ENCODE measurements at regions not wholly inside any gene's neighbourhood (a gene's known extent, or its start where the extent isn't known, plus 50 kb on each side); places are given as distances from the start of the nearest gene placed in this dataset.
"Not testable (repeated sequence)": the region's sequence is repeated elsewhere in the genome, so short reads cannot be mapped to it uniquely, and the experiment has no call there.

- WGBS (ENCODE audit: insufficient coverage) = no CpG with 5 or more reads among the region's 3 CpGs
These were observed 162.6 kb upstream of the PLGLB1 start for GRCh38 chr2:87184260-87184659.

GRCh38 chr2:87189214-87189613, 167.6 kb upstream of the PLGLB1 start:
- POLR2A ChIA-PET; H3K27me3 ChIP-seq (replicated peaks in 1 of 4; ENCODE audit: control extremely low read depth in 1 of 4, control insufficient read depth in 3 of 4, insufficient read depth in 4 of 4, low read length in 3 of 4): not testable (repeated sequence)

More at GRCh38 chr2:87184260-87184659, 162.6 kb upstream of the PLGLB1 start:
- H3K9ac ChIP-seq (ENCODE audit: low read length); H3K27ac Mint-ChIP-seq; H3K9me3 Mint-ChIP-seq (ENCODE audit: insufficient read depth); H3K4me1 ChIP-seq (ENCODE audit: control insufficient read depth in 2 of 2, insufficient read depth in 2 of 2, low read length in 2 of 2); H3K4me2 ChIP-seq (replicated peaks; ENCODE audit: low read depth, low read length, poor library complexity, severe bottlenecking); intact Hi-C loops (cut with micrococcal nuclease); H3K79me2 ChIP-seq (ENCODE audit: control insufficient read depth, insufficient read depth, low read length); POLR2A ChIA-PET; H3K4me3 ChIP-seq (ENCODE audit: control extremely low read depth in 1 of 5, extremely low read depth in 1 of 5, insufficient read depth in 1 of 5, low read depth in 2 of 5, low read length in 4 of 5); H3K27me3 Mint-ChIP-seq; H3K36me3 ChIP-seq (replicated peaks in 1 of 2; ENCODE audit: control extremely low read depth in 1 of 2, control insufficient read depth in 1 of 2, extremely low read depth in 1 of 2, insufficient read depth in 2 of 2, low read length in 1 of 2); H2AFZ ChIP-seq (ENCODE audit: insufficient read depth, low read depth, low read length, poor library complexity, severe bottlenecking); CTCF ChIA-PET; H3K4me3 Mint-ChIP-seq; H3K27me3 ChIP-seq (replicated peaks in 1 of 4; ENCODE audit: control extremely low read depth in 1 of 4, control insufficient read depth in 3 of 4, insufficient read depth in 4 of 4, low read length in 3 of 4); ATAC-seq (ENCODE audit: low read depth); H3K4me1 Mint-ChIP-seq; H3K27ac ChIP-seq (ENCODE audit: low read length in 2 of 2); H4K20me1 ChIP-seq (ENCODE audit: control insufficient read depth, insufficient read depth, low read length, poor library complexity, severe bottlenecking); H3K9me3 ChIP-seq (ENCODE audit: control extremely low read depth in 1 of 3, control insufficient read depth in 2 of 3, insufficient read depth in 1 of 3, low read length in 2 of 3); DNase-seq: not testable (repeated sequence)

GRCh38 chr2:87193336-87193735, 171.7 kb upstream of the PLGLB1 start:
- POLR2A ChIA-PET; H3K4me1 ChIP-seq (ENCODE audit: control insufficient read depth in 2 of 2, insufficient read depth in 2 of 2, low read length in 2 of 2); H3K36me3 ChIP-seq (replicated peaks in 1 of 2; ENCODE audit: control extremely low read depth in 1 of 2, control insufficient read depth in 1 of 2, extremely low read depth in 1 of 2, insufficient read depth in 2 of 2, low read length in 1 of 2); H3K9me3 ChIP-seq (ENCODE audit: control extremely low read depth in 1 of 3, control insufficient read depth in 2 of 3, insufficient read depth in 1 of 3, low read length in 2 of 3); intact Hi-C loops (cut with micrococcal nuclease); H3K27ac ChIP-seq (ENCODE audit: low read length in 2 of 2); H4K20me1 ChIP-seq (ENCODE audit: control insufficient read depth, insufficient read depth, low read length, poor library complexity, severe bottlenecking); H3K27ac Mint-ChIP-seq; DNase-seq; H3K4me3 ChIP-seq (ENCODE audit: control extremely low read depth in 1 of 5, extremely low read depth in 1 of 5, insufficient read depth in 1 of 5, low read depth in 2 of 5, low read length in 4 of 5); H3K79me2 ChIP-seq (ENCODE audit: control insufficient read depth, insufficient read depth, low read length); H3K4me3 Mint-ChIP-seq; H3K4me1 Mint-ChIP-seq; H3K4me2 ChIP-seq (replicated peaks; ENCODE audit: low read depth, low read length, poor library complexity, severe bottlenecking); H3K9me3 Mint-ChIP-seq (ENCODE audit: insufficient read depth); H3K9ac ChIP-seq (ENCODE audit: low read length); CTCF ChIA-PET; H2AFZ ChIP-seq (ENCODE audit: insufficient read depth, low read depth, low read length, poor library complexity, severe bottlenecking); H3K27me3 Mint-ChIP-seq; H3K27me3 ChIP-seq (replicated peaks in 1 of 4; ENCODE audit: control extremely low read depth in 1 of 4, control insufficient read depth in 3 of 4, insufficient read depth in 4 of 4, low read length in 3 of 4): not testable (repeated sequence)
- WGBS (ENCODE audit: insufficient coverage) = no CpG with 5 or more reads among the region's 7 CpGs
- peak; percentile 51 for ATAC-seq (ENCODE audit: low read depth)
- TF ChIP-seq CTCF (IDR thresholded peaks at IDR 0.05) = peak; percentile 31

More at GRCh38 chr2:87189214-87189613, 167.6 kb upstream of the PLGLB1 start:
- H3K27ac Mint-ChIP-seq; H3K4me1 Mint-ChIP-seq; H3K4me2 ChIP-seq (replicated peaks; ENCODE audit: low read depth, low read length, poor library complexity, severe bottlenecking); H3K9me3 ChIP-seq (ENCODE audit: control extremely low read depth in 1 of 3, control insufficient read depth in 2 of 3, insufficient read depth in 1 of 3, low read length in 2 of 3); H3K36me3 ChIP-seq (replicated peaks in 1 of 2; ENCODE audit: control extremely low read depth in 1 of 2, control insufficient read depth in 1 of 2, extremely low read depth in 1 of 2, insufficient read depth in 2 of 2, low read length in 1 of 2); CTCF ChIA-PET; intact Hi-C loops (cut with micrococcal nuclease); H3K4me3 Mint-ChIP-seq; H3K4me1 ChIP-seq (ENCODE audit: control insufficient read depth in 2 of 2, insufficient read depth in 2 of 2, low read length in 2 of 2); ATAC-seq (ENCODE audit: low read depth); H3K79me2 ChIP-seq (ENCODE audit: control insufficient read depth, insufficient read depth, low read length); H4K20me1 ChIP-seq (ENCODE audit: control insufficient read depth, insufficient read depth, low read length, poor library complexity, severe bottlenecking); H2AFZ ChIP-seq (ENCODE audit: insufficient read depth, low read depth, low read length, poor library complexity, severe bottlenecking); H3K4me3 ChIP-seq (ENCODE audit: control extremely low read depth in 1 of 5, extremely low read depth in 1 of 5, insufficient read depth in 1 of 5, low read depth in 2 of 5, low read length in 4 of 5); H3K27ac ChIP-seq (ENCODE audit: low read length in 2 of 2); DNase-seq; H3K27me3 Mint-ChIP-seq; H3K9ac ChIP-seq (ENCODE audit: low read length); H3K9me3 Mint-ChIP-seq (ENCODE audit: insufficient read depth): not testable (repeated sequence)
- no CpG with 5 or more reads among the region's 3 CpGs for WGBS (ENCODE audit: insufficient coverage)
